Ishikawa (cell line): ENCODE measurements at regions not wholly inside any gene's neighbourhood (a gene's known extent, or its start where the extent isn't known, plus 50 kb on each side); places are given as distances from the start of the nearest gene placed in this dataset.

Source experiments
- CEBPB ChIP-seq: IDR thresholded peaks from 2 replicates; pipeline ENCODE4 v1.6.1; 2012
- CREB1 ChIP-seq: IDR thresholded peaks from 2 replicates; pipeline ENCODE4 v1.6.1; 2012; ENCODE audit warnings: low read depth
- EGR1 ChIP-seq: IDR thresholded peaks from 2 replicates; pipeline ENCODE4 v1.6.1; 2012
- EP300 ChIP-seq: IDR thresholded peaks from 2 replicates; pipeline ENCODE4 v1.6.1; 2012; ENCODE audit warnings: borderline replicate concordance
- FOXM1 ChIP-seq: IDR thresholded peaks from 2 replicates; pipeline ENCODE4 v1.6.1; 2012; ENCODE audit warnings: low read depth, borderline replicate concordance
- NFIC ChIP-seq: IDR thresholded peaks from 2 replicates; pipeline ENCODE4 v1.6.1; 2012
- RAD21 ChIP-seq: IDR thresholded peaks from 2 replicates; pipeline ENCODE4 v1.6.1; 2012; ENCODE audit warnings: low read depth
- TAF1 ChIP-seq: IDR thresholded peaks from 2 replicates; pipeline ENCODE4 v1.6.1; 2012; ENCODE audit warnings: low read depth, mild to moderate bottlenecking
- TCF12 ChIP-seq: IDR thresholded peaks from 2 replicates; pipeline ENCODE4 v1.6.1; 2012; ENCODE audit warnings: low read depth
- TEAD4 ChIP-seq: IDR thresholded peaks from 2 replicates; pipeline ENCODE4 v1.6.1; 2012
- YY1 ChIP-seq: IDR thresholded peaks from 2 replicates; pipeline ENCODE4 v1.6.1; 2012; ENCODE audit warnings: low read depth
- ZBTB7A ChIP-seq: IDR thresholded peaks from 2 replicates; pipeline ENCODE4 v1.6.1; 2012; ENCODE audit warnings: low read depth
- TF ChIP-seq, protein P1 (sequence below): IDR thresholded peaks from 2 replicates; pipeline ENCODE4 v1.6.1; 2012; ENCODE audit warnings: low read depth, mild to moderate bottlenecking
- TF ChIP-seq, protein P2 (sequence below): IDR thresholded peaks from 2 replicates; pipeline ENCODE4 v1.6.1; 2012
- TF ChIP-seq, protein P3 (sequence below): IDR thresholded peaks from 2 replicates; pipeline ENCODE4 v1.6.1; 2012

DNA sequence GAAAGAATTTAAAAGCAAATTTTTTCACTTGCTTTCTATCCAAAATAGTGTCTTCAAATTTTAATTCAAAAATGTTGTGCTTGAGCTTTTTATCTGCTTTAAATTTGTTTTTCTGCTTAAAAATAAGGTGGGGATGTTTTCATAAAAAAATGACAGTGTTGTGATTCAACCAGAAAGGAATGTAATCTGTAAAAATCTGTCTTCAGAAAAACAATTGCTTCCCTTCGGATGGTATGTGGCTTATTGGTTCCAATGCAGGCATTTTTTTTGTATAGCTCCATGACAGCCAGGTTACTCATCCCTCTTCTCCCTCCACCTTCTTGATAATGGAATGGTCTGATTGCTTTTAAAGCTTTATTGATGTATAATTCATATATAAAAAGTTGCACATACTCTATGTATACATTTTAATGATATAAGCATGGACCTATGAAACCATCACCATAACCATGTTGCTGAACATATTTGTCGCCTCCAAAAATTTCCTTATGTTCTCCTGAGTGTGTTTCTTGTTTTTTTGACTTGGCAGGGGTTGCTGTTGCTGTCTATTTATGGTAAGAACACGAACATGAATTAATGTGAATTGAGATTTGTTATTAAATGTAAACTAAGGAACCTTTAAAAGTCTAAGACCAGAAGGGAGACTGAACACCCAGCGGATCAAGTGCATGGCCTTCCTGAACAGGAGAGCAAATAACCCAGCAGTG is 363.7 kb upstream of the SPHKAP start:
- no peak for TF ChIP-seq FOXM1
- no peak for TF ChIP-seq TEAD4
- TF ChIP-seq TCF12, result no peak
- TF ChIP-seq, protein P1, sequence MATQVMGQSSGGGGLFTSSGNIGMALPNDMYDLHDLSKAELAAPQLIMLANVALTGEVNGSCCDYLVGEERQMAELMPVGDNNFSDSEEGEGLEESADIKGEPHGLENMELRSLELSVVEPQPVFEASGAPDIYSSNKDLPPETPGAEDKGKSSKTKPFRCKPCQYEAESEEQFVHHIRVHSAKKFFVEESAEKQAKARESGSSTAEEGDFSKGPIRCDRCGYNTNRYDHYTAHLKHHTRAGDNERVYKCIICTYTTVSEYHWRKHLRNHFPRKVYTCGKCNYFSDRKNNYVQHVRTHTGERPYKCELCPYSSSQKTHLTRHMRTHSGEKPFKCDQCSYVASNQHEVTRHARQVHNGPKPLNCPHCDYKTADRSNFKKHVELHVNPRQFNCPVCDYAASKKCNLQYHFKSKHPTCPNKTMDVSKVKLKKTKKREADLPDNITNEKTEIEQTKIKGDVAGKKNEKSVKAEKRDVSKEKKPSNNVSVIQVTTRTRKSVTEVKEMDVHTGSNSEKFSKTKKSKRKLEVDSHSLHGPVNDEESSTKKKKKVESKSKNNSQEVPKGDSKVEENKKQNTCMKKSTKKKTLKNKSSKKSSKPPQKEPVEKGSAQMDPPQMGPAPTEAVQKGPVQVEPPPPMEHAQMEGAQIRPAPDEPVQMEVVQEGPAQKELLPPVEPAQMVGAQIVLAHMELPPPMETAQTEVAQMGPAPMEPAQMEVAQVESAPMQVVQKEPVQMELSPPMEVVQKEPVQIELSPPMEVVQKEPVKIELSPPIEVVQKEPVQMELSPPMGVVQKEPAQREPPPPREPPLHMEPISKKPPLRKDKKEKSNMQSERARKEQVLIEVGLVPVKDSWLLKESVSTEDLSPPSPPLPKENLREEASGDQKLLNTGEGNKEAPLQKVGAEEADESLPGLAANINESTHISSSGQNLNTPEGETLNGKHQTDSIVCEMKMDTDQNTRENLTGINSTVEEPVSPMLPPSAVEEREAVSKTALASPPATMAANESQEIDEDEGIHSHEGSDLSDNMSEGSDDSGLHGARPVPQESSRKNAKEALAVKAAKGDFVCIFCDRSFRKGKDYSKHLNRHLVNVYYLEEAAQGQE, result no peak
- TF ChIP-seq, protein P2, sequence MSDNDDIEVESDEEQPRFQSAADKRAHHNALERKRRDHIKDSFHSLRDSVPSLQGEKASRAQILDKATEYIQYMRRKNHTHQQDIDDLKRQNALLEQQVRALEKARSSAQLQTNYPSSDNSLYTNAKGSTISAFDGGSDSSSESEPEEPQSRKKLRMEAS, result no peak
- TF ChIP-seq, protein P3, sequence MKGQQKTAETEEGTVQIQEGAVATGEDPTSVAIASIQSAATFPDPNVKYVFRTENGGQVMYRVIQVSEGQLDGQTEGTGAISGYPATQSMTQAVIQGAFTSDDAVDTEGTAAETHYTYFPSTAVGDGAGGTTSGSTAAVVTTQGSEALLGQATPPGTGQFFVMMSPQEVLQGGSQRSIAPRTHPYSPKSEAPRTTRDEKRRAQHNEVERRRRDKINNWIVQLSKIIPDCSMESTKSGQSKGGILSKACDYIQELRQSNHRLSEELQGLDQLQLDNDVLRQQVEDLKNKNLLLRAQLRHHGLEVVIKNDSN, result no peak
- TF ChIP-seq CREB1, result no peak
- TF ChIP-seq ZBTB7A, result no peak
- TF ChIP-seq EGR1, result no peak

DNA sequence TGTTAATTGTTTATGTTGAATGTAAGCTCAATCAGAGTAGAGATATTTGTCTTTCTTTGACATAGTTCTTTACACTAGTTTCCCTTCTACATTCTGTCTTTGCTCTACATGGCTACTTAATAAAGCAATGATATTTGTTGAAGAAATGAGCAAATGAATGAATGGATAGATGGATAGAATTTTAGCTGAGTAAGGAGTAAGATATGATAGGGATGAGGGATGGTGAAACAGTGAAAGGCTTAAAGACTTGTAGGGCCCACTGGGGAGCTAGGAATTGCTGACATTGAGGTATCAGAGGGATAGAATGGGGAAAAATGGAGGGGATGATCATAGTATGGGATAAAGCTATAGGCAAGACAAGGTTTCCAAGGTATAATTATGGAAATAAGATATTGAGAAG is 361.6 kb upstream of the SPHKAP start:
- no peak for TF ChIP-seq TEAD4
- no peak for TF ChIP-seq TCF12
- no peak for TF ChIP-seq NFIC
- TF ChIP-seq, protein P3, result no peak
- TF ChIP-seq EGR1, result no peak
- TF ChIP-seq, protein P1, result no peak
- no peak for TF ChIP-seq RAD21
- no peak for TF ChIP-seq ZBTB7A
- no peak for TF ChIP-seq CEBPB
- TF ChIP-seq, protein P2, result no peak

DNA sequence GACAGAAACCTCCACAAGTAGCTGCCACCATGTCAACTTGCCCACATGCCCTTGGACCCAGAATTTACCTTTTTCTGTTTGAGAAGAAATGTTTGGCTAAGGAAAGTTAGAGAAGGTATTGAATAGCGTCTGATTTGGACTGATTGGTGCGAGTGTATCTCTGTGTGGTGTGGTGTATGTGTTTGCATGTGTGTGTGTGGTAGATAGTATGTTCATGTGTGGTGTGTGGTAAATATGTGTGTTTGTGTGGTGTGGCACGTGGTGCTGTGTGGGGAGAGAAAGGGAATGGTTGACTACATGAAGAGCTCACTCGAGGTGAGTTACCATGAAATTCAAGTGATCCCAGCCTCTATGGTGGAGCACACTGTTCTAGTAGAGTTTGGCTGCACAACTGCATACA is 360.8 kb upstream of the SPHKAP start:
- TF ChIP-seq EP300, result no peak
- no peak for TF ChIP-seq TCF12
- TF ChIP-seq RAD21, result no peak
- no peak for TF ChIP-seq NFIC
- TF ChIP-seq TAF1, result no peak
- TF ChIP-seq CEBPB, result no peak
- TF ChIP-seq, protein P1, result no peak
- TF ChIP-seq TEAD4, result no peak
- no peak for TF ChIP-seq EGR1
- no peak for TF ChIP-seq ZBTB7A

DNA sequence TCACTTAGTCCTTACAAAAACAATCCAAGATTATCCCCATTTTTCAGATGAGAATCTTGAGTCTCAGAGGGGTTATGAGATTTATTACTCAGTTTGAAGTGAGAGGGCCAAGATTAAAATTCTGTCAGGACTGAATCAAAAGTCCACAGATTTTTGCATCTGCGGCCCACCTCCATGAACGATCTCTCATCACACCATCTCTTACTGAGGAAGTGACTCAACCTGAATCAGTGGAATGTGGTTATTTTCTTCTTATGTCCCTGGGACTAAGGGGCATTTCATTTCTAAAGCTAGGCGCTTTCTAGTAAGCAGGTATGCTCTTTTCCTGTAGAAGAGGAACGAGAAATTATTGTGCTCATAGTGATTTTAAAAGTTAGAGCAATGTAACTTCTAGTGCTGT is 360.3 kb upstream of the SPHKAP start:
- TF ChIP-seq, protein P3, result no peak
- TF ChIP-seq RAD21 (no peak), TEAD4 (no peak), NFIC (no peak), TCF12 (no peak), CEBPB (no peak), CREB1 (no peak)

DNA sequence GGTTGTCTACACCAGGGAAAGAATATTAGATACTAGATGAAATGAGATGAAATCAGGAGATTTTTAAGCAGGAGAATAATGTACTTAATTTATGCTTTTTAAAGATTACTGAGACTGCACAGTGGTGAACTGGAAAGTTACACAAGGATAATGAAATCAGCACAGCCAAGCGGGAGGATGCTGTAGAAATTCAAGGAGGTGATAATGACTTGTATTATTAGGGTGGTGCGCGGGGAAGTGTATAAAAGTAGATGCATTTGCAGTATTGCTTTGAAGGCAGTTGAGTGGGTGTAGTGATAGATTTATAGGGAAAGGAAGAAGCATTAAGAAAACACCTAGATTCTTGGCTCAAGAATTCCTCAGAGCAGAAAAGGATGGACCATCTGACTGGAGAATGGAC is 359.5 kb upstream of the SPHKAP start:
- TF ChIP-seq EGR1, result no peak
- TF ChIP-seq NFIC, result no peak
- no peak for TF ChIP-seq EP300
- TF ChIP-seq YY1, result no peak
- no peak for TF ChIP-seq FOXM1
- TF ChIP-seq, protein P3, result no peak
- TF ChIP-seq TCF12, result no peak
- TF ChIP-seq, protein P1, result no peak
- no peak for TF ChIP-seq ZBTB7A
- no peak for TF ChIP-seq CEBPB
- no peak for TF ChIP-seq TEAD4
